Smooth muscle cell (in vitro differentiated cells): ENCODE measurements at regions not wholly inside any gene's neighbourhood (a gene's known extent, or its start where the extent isn't known, plus 50 kb on each side); places are given as distances from the start of the nearest gene placed in this dataset.
"Not testable (repeated sequence)": the region's sequence is repeated elsewhere in the genome, so short reads cannot be mapped to it uniquely, and the experiment has no call there.

Experiments used
- DNase-seq: peaks from one replicate; lab custom pipeline; 2025; ENCODE audit not compliant: unreplicated experiment; lab: John Stamatoyannopoulos, UW
- H2AFZ ChIP-seq: fragments of 200-600 bp; sonication (generic); 2 replicates; pipeline ENCODE4 v1.6.0; 2016; ENCODE audit warnings: antibody characterized with exemption, low read depth, mild to moderate bottlenecking
- H3F3A ChIP-seq: fragments of 200-600 bp; sonication (generic); 2 replicates; pipeline ENCODE4 v1.6.0; 2017; ENCODE audit warnings: antibody characterized with exemption, low read depth
- H3K27ac ChIP-seq: fragments of 200-600 bp; sonication (generic); 2 replicates; pipeline ENCODE4 v1.5.1; 2016; ENCODE audit warnings: low read depth, mild to moderate bottlenecking
- H3K27me3 ChIP-seq: fragments of 200-600 bp; sonication (generic); 2 replicates; pipeline ENCODE4 v1.6.1; 2016; ENCODE audit warnings: low read depth, mild to moderate bottlenecking
- H3K36me3 ChIP-seq: fragments of 200-600 bp; sonication (generic); 2 replicates; pipeline ENCODE4 v1.5.1; 2016; ENCODE audit warnings: low read depth
- H3K4me1 ChIP-seq: fragments of 200-600 bp; sonication (generic); 2 replicates; pipeline ENCODE4 v1.5.1; 2016; ENCODE audit warnings: low read depth
- H3K4me2 ChIP-seq: fragments of 200-600 bp; sonication (generic); 2 replicates; pipeline ENCODE4 v1.6.0; 2016; ENCODE audit warnings: mild to moderate bottlenecking
- H3K4me3 ChIP-seq: fragments of 200-600 bp; sonication (generic); 2 replicates; pipeline ENCODE4 v1.5.1; 2016; ENCODE audit warnings: mild to moderate bottlenecking
- H3K79me2 ChIP-seq: fragments of 200-600 bp; sonication (generic); 2 replicates; pipeline ENCODE4 v1.6.0; 2016; ENCODE audit warnings: low read depth, mild to moderate bottlenecking
- H3K9ac ChIP-seq: fragments of 200-600 bp; sonication (generic); 2 replicates; pipeline ENCODE4 v1.6.0; 2016; ENCODE audit warnings: low read depth
- H3K9me3 ChIP-seq: fragments of 200-600 bp; sonication (generic); replicated peaks from 2 replicates; pipeline ENCODE4 v1.5.1; 2016; ENCODE audit warnings: low read depth
- H4K20me1 ChIP-seq: fragments of 200-600 bp; sonication (generic); 2 replicates; pipeline ENCODE4 v1.6.0; 2016; ENCODE audit warnings: low read depth
- WGBS: methylation state at CpG from one replicate; pipeline ENCODE4 v1.1.7; 2016; ENCODE audit warnings: low lambda C conversion rate; 5-methylcytosine and 5-hydroxymethylcytosine counted together
- TF ChIP-seq, protein P1 (sequence below): fragments of 200-600 bp; sonication (generic); IDR thresholded peaks from 2 replicates; pipeline ENCODE4 v1.5.1; 2017; ENCODE audit warnings: borderline replicate concordance, mild to moderate bottlenecking, antibody characterized with exemption; ENCODE audit not compliant: insufficient read depth, poor library complexity, severe bottlenecking

- Histone ChIP-seq H3K36me3 (no peaks in the 10 kb centered on the region), H3K79me2 (no peaks in the 10 kb centered on the region), H3K4me1 (no peaks in the 10 kb centered on the region), H3K4me2 (no peak overlapping the region), H3K27ac (no peak overlapping the region), H3K27me3 (no peaks in the 10 kb centered on the region), H3K9ac (no peak overlapping the region), H3K9me3 (no peaks in the 10 kb centered on the region), H3K4me3 (no peak overlapping the region), H2AFZ (peak overlapping the region; percentile 34), H3F3A (no peaks in the 10 kb centered on the region), H4K20me1 (no peaks in the 10 kb centered on the region)
- no peak for DNase-seq
- whole genome bisulfite sequencing, result 28% methylated on average over 2 of the region's 2 CpGs
- TF ChIP-seq, protein P1, sequence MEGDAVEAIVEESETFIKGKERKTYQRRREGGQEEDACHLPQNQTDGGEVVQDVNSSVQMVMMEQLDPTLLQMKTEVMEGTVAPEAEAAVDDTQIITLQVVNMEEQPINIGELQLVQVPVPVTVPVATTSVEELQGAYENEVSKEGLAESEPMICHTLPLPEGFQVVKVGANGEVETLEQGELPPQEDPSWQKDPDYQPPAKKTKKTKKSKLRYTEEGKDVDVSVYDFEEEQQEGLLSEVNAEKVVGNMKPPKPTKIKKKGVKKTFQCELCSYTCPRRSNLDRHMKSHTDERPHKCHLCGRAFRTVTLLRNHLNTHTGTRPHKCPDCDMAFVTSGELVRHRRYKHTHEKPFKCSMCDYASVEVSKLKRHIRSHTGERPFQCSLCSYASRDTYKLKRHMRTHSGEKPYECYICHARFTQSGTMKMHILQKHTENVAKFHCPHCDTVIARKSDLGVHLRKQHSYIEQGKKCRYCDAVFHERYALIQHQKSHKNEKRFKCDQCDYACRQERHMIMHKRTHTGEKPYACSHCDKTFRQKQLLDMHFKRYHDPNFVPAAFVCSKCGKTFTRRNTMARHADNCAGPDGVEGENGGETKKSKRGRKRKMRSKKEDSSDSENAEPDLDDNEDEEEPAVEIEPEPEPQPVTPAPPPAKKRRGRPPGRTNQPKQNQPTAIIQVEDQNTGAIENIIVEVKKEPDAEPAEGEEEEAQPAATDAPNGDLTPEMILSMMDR, result no peak
Measured at GRCh38 chr4:127327491-127327890, 305.3 kb upstream of the INTU start.

GRCh38 chr4:127335073-127335620 is 297.6 kb upstream of the INTU start:
- H3K9me3 ChIP-seq, result no peaks in the 10 kb centered on the region
- H3F3A ChIP-seq, result no peaks in the 10 kb centered on the region
- no peaks in the 10 kb centered on the region for H3K27me3 ChIP-seq
- no peak overlapping the region for H3K9ac ChIP-seq
- H2AFZ ChIP-seq, result no peak overlapping the region
- H4K20me1 ChIP-seq, result no peaks in the 10 kb centered on the region
- H3K4me2 ChIP-seq, result no peak overlapping the region
- 27% methylated on average over 1 of the region's 1 CpG for WGBS
- no peak for DNase-seq
- H3K4me1 ChIP-seq, result no peaks in the 10 kb centered on the region
- H3K4me3 ChIP-seq, result no peak overlapping the region
- H3K79me2 ChIP-seq, result no peaks in the 10 kb centered on the region
- no peaks in the 10 kb centered on the region for H3K36me3 ChIP-seq
- TF ChIP-seq, protein P1, result no peak
- no peak overlapping the region for H3K27ac ChIP-seq

- Histone ChIP-seq H3K27ac (no peak overlapping the region), H4K20me1 (no peaks in the 10 kb centered on the region), H3K79me2 (no peaks in the 10 kb centered on the region), H3K9me3 (no peaks in the 10 kb centered on the region), H3K36me3 (no peaks in the 10 kb centered on the region), H3F3A (no peaks in the 10 kb centered on the region), H3K4me1 (no peaks in the 10 kb centered on the region), H3K9ac (no peak overlapping the region), H3K27me3 (no peaks in the 10 kb centered on the region), H3K4me2 (no peak overlapping the region), H3K4me3 (no peak overlapping the region), H2AFZ (no peak overlapping the region)
- 81% methylated on average over 1 of the region's 1 CpG for WGBS
- TF ChIP-seq, protein P1, result no peak
- no peak for DNase-seq
Measured at GRCh38 chr4:127335732-127336131, 297.0 kb upstream of the INTU start.

- H3K4me2 ChIP-seq, H3K27me3 ChIP-seq, H2AFZ ChIP-seq, H3K36me3 ChIP-seq, H3K4me1 ChIP-seq, H3K79me2 ChIP-seq, H4K20me1 ChIP-seq, H3K27ac ChIP-seq, DNase-seq, H3F3A ChIP-seq, H3K4me3 ChIP-seq, H3K9me3 ChIP-seq, H3K9ac ChIP-seq: not testable (repeated sequence)
- 78% methylated on average over 3 of the region's 3 CpGs for WGBS
Measured at GRCh38 chr4:127343123-127343522, 289.6 kb upstream of the INTU start.
